Suprapubic skin (tissue), 4 donors: ENCODE measurements at regions not wholly inside any gene's neighbourhood (a gene's known extent, or its start where the extent isn't known, plus 50 kb on each side); places are given as distances from the start of the nearest gene placed in this dataset.

ENCODE experiments used
- POLR2A ChIP-seq, 2 donors: fragments of 450-650 bp; IDR thresholded peaks; one replicate each; pipeline ENCODE4 v1.6.1; 2017; ENCODE audit warnings: antibody characterized with exemption in 2 of 2, mild to moderate bottlenecking in 2 of 2, moderate library complexity in 2 of 2
- POLR2AphosphoS5 ChIP-seq, 3 donors: sonication (generic); formaldehyde crosslinking; IDR thresholded peaks; one replicate each; pipeline ENCODE4 v1.6.1; 2017; ENCODE audit warnings: antibody characterized with exemption in 3 of 3
- TF ChIP-seq, protein P1 (sequence below), 2 donors: fragments of 200-600 bp in 1 of 2; fragments of 450-650 bp in 1 of 2; sonication (generic) in 1 of 2; IDR thresholded peaks; one replicate each; pipeline ENCODE4 v1.5.1; 2016 to 2019; ENCODE audit warnings: antibody characterized with exemption in 2 of 2, mild to moderate bottlenecking in 1 of 2, moderate library complexity in 1 of 2

DNA sequence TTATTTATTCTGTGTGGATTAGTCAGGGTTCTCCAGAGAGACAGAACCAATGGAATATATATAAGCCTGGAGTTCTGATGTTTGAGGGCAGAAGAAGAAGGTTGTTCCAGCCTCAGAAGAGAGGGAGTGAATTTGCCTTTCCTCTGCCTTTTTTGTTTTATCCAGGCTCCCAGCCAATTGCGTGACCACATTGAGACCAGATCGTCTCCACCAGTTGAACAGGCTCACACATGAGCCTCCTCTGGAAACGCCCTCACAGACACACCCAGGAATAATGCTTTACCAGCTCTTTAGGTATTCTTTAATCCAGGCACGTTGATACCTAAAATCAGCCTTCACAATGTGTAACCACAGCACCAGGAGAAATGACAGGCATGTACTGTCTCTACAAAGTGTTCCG is 923.1 kb downstream of the TBL1XR1 start:
- TF ChIP-seq POLR2AphosphoS5 (IDR thresholded peaks at IDR 0.05) (no peak), POLR2A (IDR thresholded peaks at IDR 0.05) (no peak)
- TF ChIP-seq, protein P1, sequence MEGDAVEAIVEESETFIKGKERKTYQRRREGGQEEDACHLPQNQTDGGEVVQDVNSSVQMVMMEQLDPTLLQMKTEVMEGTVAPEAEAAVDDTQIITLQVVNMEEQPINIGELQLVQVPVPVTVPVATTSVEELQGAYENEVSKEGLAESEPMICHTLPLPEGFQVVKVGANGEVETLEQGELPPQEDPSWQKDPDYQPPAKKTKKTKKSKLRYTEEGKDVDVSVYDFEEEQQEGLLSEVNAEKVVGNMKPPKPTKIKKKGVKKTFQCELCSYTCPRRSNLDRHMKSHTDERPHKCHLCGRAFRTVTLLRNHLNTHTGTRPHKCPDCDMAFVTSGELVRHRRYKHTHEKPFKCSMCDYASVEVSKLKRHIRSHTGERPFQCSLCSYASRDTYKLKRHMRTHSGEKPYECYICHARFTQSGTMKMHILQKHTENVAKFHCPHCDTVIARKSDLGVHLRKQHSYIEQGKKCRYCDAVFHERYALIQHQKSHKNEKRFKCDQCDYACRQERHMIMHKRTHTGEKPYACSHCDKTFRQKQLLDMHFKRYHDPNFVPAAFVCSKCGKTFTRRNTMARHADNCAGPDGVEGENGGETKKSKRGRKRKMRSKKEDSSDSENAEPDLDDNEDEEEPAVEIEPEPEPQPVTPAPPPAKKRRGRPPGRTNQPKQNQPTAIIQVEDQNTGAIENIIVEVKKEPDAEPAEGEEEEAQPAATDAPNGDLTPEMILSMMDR (IDR thresholded peaks at IDR 0.05): no peak
